ENCODE measurements at regions not wholly inside any gene's neighbourhood (a gene's known extent, or its start where the extent isn't known, plus 50 kb on each side); places are given as distances from the start of the nearest gene placed in this dataset.

- TF ChIP-seq CTCF (IDR thresholded peaks at IDR 0.05) (no peak), EP300 (IDR thresholded peaks at IDR 0.05) (no peak), POLR2A (IDR thresholded peaks at IDR 0.05; ENCODE audit: low read depth) (no peak)
Observed at GRCh38 chr7:140247559-140247958, 70.8 kb upstream of the KDM7A start.
